ENCODE measurements at regions not wholly inside any gene's neighbourhood (a gene's known extent, or its start where the extent isn't known, plus 50 kb on each side); places are given as distances from the start of the nearest gene placed in this dataset.

DNA sequence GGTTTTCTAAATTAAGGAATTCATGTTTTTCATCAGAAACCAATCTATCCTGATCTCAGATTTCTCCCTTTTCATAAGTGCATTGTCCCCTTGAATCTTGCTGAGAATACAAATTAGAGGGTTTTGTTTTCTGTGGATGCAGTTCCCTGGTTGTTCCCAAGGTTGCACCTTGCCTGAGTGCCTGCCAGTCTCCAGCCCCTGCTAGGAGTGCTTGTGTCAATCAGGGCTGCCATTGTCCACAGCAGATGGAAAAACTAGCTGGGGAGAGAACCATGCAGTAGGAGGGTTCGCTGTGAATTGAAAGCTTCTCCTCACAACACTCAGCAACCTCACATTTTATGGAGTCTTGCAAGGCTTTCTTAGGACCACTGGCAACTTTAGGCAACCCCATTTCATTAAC lies 210.8 kb upstream of the CTNNB1 start:
- DNase-seq (ENCODE audit: low read depth in 2 of 2), result no peak

DNA sequence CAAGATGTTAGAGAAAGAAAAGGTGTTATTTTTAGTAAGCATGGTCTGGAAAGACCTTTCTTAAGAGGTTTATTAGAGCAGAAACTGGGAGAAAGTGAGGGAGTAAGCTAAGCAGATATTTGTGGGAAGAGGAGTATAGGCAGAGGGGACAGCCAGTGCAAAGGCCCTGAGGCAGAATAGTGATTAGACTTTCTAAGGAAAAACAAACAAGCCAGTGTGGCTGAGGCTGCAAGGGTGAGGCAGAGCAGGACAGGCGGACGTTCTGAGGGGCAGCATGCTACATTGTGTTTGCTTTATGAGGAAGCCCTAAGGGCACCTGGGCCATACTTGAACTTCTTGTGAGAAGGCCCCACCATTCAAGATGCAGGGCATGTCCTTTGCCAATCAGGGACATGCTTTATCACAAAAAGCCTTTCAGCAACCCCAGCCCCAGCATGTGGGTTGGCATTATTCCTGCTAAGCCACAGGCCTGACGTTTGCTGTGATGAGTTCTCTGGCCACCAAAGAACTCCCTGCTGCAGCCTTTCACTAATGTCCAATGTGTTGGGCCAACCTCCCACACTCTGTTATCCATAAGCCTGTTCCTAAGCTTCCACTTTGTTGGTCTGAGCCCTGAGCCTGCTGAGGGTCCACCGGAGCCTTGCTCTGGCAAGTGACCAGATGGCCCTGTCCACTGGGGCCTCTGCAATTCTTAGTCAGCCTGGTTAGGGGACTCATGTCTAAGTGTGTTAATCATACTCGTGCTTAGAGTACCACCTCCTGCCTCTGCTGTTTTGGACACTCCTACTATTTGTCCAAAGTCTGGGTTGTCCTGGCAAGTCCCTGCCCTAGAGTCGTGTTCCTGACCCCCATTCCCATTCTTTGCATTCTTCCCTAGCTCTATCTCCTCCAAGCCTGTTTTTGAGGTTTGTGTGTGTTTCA lies 209.9 kb upstream of the CTNNB1 start:
- no peak for DNase-seq (ENCODE audit: low read depth in 2 of 2)

DNA sequence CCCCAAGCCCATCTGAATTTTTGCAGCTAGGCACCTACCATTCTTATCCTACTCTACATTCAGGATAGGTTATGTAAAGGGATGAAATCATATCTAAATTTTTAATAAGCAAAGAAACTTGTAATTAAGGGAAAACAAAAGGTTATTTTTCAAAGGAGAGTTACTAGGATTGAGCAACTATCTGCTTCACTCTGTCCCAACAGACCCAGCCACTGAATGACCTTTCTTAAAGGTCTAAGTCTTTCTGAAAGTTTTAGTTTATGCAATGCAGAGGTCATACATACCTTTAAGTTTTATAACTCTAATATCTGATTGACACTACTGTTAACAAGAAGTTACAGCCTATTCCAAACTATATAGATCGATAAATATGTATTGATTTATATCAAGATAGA lies 209.2 kb upstream of the CTNNB1 start:
- DNase-seq (ENCODE audit: low read depth in 2 of 2), result no peak

GRCh38 chr3:40992023-40992422 lies 207.3 kb upstream of the CTNNB1 start:
- no peak for DNase-seq (ENCODE audit: low read depth in 2 of 2)

DNA sequence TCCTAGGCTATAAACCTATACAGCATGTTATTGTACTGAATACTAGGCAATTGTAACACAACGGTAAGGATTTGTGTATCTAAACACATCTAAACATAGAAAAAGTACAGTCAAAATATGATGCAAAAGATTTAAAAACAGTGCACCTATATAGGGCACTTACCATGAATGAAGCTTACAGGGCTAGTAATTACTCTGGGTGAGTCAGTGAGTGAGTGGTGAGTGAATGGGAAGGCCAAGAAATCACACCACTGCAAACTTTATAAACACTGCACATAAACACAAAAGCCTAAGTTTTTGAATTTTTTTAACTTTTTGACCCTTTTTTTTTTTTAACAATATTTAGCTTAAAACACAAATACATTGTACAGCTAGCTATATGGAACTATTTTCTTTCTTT lies 204.7 kb upstream of the CTNNB1 start:
- no peak for DNase-seq (ENCODE audit: low read depth in 2 of 2)

GRCh38 chr3:40995271-40995670 lies 204.0 kb upstream of the CTNNB1 start:
- DNase-seq (ENCODE audit: low read depth in 2 of 2), result no peak

- DNase-seq (ENCODE audit: low read depth in 2 of 2), result no peak
These were observed 202.9 kb upstream of the CTNNB1 start for GRCh38 chr3:40996382-40996781.

- no peak for DNase-seq (ENCODE audit: low read depth in 2 of 2)
These were observed 202.2 kb upstream of the CTNNB1 start for GRCh38 chr3:40996827-40997710.

- no peak for DNase-seq (ENCODE audit: low read depth in 2 of 2)
These were observed 201.4 kb upstream of the CTNNB1 start for GRCh38 chr3:40997711-40998519.

- no peak for DNase-seq (ENCODE audit: low read depth in 2 of 2)
These were observed 199.6 kb upstream of the CTNNB1 start for GRCh38 chr3:40999682-41000081.

GRCh38 chr3:41000471-41000870 lies 198.8 kb upstream of the CTNNB1 start:
- DNase-seq (ENCODE audit: low read depth in 2 of 2), result no peak

DNA sequence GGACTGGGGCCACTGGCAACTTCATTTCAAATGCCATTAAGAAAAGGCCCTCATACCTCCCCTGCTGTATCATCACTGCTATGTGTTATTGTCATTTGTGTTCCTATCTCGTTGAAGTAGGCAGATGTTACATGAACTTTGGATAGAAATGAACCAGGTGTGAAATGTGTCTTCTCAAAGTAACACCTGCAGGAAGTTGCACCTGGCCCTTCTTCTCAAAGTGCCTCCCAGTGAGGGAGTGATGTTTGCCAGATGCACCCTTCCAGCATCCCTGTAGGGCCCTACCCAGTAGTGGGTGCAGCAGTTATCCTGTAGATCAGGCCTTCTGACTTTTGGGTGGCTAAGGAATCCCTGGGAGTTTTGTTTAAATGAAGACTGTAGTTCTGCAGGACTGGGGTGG lies 197.7 kb upstream of the CTNNB1 start:
- DNase-seq (ENCODE audit: low read depth in 2 of 2), result no peak

DNA sequence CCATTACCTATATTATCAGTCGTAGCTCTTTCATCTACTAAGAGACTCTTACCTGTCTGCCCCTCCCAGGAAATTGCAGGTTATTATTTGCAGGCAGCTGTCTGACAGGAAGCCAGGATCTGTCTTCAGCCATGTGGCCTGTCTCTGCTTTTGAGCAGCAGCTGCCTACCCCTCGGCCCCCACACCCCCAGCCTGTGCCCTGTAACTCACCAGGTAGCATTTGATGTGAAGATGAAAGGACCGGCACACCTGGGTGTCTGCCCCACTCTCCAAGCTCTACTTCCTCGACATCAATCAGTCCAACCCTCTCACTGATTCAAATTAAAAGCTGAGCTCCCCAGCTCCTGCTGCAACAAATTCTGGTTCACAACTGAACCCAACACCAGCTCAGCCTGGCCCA lies 197.2 kb upstream of the CTNNB1 start:
- DNase-seq (ENCODE audit: low read depth in 2 of 2), result no peak

DNA sequence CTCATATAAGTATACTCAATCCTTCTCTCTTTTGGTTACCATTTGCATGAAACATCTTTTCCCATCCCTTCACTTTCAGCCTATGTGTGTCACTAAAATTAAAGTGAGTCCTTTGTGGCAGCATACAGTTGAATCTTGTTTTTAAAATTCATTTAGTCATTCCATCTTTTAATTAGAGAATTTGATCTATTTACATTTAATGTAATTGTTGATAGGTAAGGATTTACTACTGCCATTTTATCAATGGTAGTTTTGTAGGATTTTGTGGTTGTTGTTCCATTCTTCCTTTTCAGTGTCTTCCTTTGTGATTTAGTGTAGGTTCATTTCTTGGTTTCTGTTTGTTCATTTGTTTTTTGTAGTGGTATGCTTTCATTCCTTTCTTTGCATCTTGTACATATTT lies 191.9 kb upstream of the CTNNB1 start:
- no peak for DNase-seq (ENCODE audit: low read depth in 2 of 2)

DNA sequence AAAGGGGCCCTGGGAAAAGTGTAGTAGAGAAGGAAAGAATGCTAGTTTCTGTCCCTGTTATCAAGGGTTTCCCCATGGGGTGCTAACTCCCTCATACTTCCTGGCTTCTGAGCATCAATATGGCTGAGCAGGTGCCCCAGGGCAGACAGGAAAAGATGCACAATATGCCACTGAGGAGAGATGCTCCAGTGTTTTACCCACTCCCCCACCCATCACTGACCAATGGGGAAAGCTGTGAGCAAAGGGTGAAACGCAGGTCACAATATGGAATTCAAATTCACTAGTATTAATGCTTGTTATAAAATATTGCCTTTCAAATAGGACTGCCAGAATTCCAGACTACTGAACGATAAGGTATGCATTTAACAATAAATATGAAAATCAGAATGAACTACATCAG lies 187.5 kb upstream of the CTNNB1 start:
- no peak for DNase-seq (ENCODE audit: low read depth in 2 of 2)

GRCh38 chr3:41018855-41019254 lies 180.4 kb upstream of the CTNNB1 start:
- no peak for DNase-seq (ENCODE audit: low read depth in 2 of 2)

DNA sequence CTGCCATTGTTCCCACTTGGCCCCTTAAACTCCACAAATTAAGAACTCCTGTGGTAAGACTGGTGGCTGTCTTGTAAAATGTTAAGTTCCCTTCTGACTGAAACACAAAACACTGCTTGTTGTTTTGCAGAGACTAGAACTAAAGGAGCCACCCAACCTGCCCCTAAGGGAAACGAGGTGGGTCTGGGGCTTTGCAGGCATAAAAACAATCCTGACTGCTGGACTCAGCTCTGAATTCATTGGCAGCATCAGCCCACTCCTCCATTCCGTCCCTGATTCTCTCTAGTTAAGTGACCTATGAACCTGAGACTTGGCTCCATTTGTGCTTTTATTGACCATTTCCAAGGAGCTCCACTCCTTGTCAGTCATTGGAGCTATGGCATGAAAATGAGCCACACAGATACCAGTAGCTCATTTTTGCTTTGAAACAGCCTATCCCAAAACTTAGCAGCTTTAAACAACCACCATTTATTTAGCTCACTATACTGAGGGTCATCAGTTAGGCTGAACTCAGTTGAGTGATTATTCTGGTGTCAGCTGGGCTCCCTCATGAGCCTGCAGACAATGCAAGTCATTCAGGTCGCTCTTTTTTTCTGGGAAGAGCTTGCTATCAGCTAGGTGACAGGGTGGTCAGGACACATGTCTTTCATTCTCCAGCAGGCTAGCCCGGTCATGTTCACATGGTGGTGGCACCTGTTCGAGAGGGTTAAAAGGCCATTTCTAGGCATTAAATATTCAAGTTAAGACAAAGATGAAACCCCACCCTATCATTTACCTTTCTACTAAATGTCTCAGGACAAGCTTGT lies 175.1 kb upstream of the CTNNB1 start:
- no peak for DNase-seq (ENCODE audit: low read depth in 2 of 2)

- DNase-seq (ENCODE audit: low read depth in 2 of 2), result peak; percentile 78 to 89
These were observed 172.7 kb upstream of the CTNNB1 start for GRCh38 chr3:41026394-41027177.

DNA sequence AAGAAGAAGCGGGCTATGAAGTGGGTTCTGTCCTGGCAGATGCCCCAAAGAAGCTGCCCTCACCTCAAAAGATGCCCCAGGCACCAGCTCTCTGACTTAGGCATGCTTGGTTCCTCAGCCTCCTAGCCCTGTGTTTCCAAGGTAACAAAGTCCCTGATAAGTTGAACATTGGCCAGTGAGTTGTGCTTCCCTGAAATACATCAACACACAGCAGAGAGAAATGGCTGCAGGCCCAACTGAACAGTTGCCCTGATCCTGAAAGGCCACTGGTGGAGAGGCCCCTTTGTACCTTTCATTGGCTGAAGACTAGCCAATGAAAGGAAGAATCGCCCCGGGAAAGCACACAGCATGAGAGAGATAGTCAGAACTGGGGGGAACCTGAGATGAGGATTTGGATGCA lies 169.9 kb upstream of the CTNNB1 start:
- DNase-seq (ENCODE audit: low read depth in 2 of 2), result no peak

DNA sequence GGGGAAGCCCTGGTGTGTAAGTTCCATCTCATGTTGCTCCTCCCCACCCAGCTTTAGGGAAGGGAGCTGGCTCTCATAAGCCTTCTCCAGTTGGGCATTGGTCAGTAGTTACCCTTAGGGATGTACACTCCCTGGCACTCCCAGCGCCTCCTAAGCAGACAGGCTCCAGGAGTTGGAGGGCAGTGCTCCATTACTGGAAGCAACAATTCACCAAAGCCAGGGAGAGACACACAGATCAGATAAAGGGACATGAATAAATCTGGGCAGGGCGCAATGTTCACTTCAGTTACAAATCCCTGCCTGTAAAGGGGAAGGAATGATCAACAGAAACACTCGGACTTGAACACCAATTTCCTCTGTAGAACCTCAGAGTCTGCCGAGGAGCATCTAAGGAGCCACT lies 169.1 kb upstream of the CTNNB1 start:
- DNase-seq (ENCODE audit: low read depth in 2 of 2), result no peak
